H1 (cell line): ENCODE measurements at regions not wholly inside any gene's neighbourhood (a gene's known extent, or its start where the extent isn't known, plus 50 kb on each side); places are given as distances from the start of the nearest gene placed in this dataset.

Experiments used
- CTCF ChIA-PET: fragments of 300-600 bp; sonication (Branson Sonifier 250); formaldehyde crosslinking; loops from one replicate; lab custom pipeline; 2021; ENCODE audit not compliant: partially characterized antibody; lab: Charles Lee
- POLR2A ChIA-PET: fragments of 300-600 bp; sonication (Branson Sonifier 250); formaldehyde crosslinking; loops from one replicate; lab custom pipeline; 2021; ENCODE audit warnings: inconsistent platforms; ENCODE audit not compliant: partially characterized antibody; lab: Charles Lee
- DNase-seq, 2 experiments: peaks; one replicate each; pipeline versions ENCODE4 v3.0.0 to v3.0.0-alpha.2; 2010 to 2022; ENCODE audit warnings: low spot score in 2 of 2, low read depth in 1 of 2, mixed read lengths in 1 of 2
- FAIRE-seq: peaks from 2 replicates; lab custom pipeline; 2011; peaks lifted over from hg19 to GRCh38; lab: Jason Lieb, UNC
- H2AFZ ChIP-seq: 2 replicates; pipeline ENCODE4 v1.8.1; 2012; ENCODE audit warnings: low read length, inconsistent platforms
- H2AK5ac ChIP-seq: 2 replicates; pipeline ENCODE4 v1.6.1; 2013; ENCODE audit warnings: low read depth, low read length
- H2BK120ac ChIP-seq: replicated peaks from 2 replicates; pipeline ENCODE3; 2013; ENCODE audit warnings: low read depth, low read length, inconsistent platforms
- H2BK12ac ChIP-seq: 2 replicates; pipeline ENCODE4 v1.6.1; 2013; ENCODE audit warnings: low read depth, low read length
- H2BK15ac ChIP-seq: 2 replicates; pipeline ENCODE4 v1.6.1; 2013; ENCODE audit warnings: low read length
- H2BK20ac ChIP-seq: 2 replicates; pipeline ENCODE4 v1.6.1; 2013; ENCODE audit warnings: low read length
- H2BK5ac ChIP-seq: 2 replicates; pipeline ENCODE4 v1.6.1; 2013; ENCODE audit warnings: low read depth, low read length
- H3K14ac ChIP-seq: 2 replicates; pipeline ENCODE4 v1.6.1; 2013; ENCODE audit warnings: inconsistent platforms; ENCODE audit not compliant: insufficient read length
- H3K18ac ChIP-seq: 2 replicates; pipeline ENCODE4 v1.6.1; 2013; ENCODE audit warnings: low read length; ENCODE audit errors: extremely low read depth
- H3K23ac ChIP-seq: 2 replicates; pipeline ENCODE4 v1.6.1; 2013; ENCODE audit warnings: inconsistent platforms; ENCODE audit not compliant: insufficient read length
- H3K23me2 ChIP-seq: 2 replicates; pipeline ENCODE4 v1.6.1; 2013; ENCODE audit warnings: low read depth, low read length
- H3K27ac ChIP-seq: 2 replicates; pipeline ENCODE4 v1.6.1; 2011; ENCODE audit warnings: low read depth, low read length, inconsistent platforms
- H3K27me3 ChIP-seq, 4 experiments: replicated peaks in 1 of 4; 1 replicate in 1 of 4; 2 replicates in 3 of 4; pipeline versions ENCODE4 v1.6.1 to v1.8.1; 2011 to 2013; ENCODE audit warnings: low read length in 3 of 4, mild to moderate bottlenecking in 3 of 4, inconsistent platforms in 2 of 4, mixed read lengths in 2 of 4, moderate library complexity in 1 of 4; ENCODE audit not compliant: control insufficient read depth in 3 of 4, insufficient read depth in 3 of 4; ENCODE audit errors: extremely low read depth in 1 of 4
- H3K36me3 ChIP-seq, 4 experiments: 2 replicates each; pipeline versions ENCODE4 v1.6.1 to v1.8.1; 2011 to 2013; ENCODE audit warnings: mild to moderate bottlenecking in 4 of 4, low read length in 3 of 4, moderate library complexity in 2 of 4, control low read depth in 1 of 4, inconsistent platforms in 1 of 4; ENCODE audit not compliant: insufficient read depth in 4 of 4, control insufficient read depth in 2 of 4
- H3K4ac ChIP-seq: replicated peaks from 2 replicates; pipeline ENCODE3; 2013; ENCODE audit warnings: low read length, low read depth, mixed read lengths, inconsistent platforms; ENCODE audit not compliant: insufficient read length
- H3K4me1 ChIP-seq, 4 experiments: replicated peaks in 1 of 4; 1 replicate in 1 of 4; 2 replicates in 3 of 4; pipeline versions ENCODE4 v1.6.1 to v1.8.1; 2011 to 2013; ENCODE audit warnings: low read length in 3 of 4, inconsistent platforms in 2 of 4, mixed read lengths in 1 of 4; ENCODE audit not compliant: insufficient read depth in 4 of 4, control insufficient read depth in 3 of 4
- H3K4me2 ChIP-seq, 2 experiments: 2 replicates each; pipeline versions ENCODE4 v1.6.1 to v1.8.1; 2011 to 2013; ENCODE audit warnings: low read depth in 2 of 2, low read length in 2 of 2, control low read depth in 1 of 2, inconsistent platforms in 1 of 2, mild to moderate bottlenecking in 1 of 2; ENCODE audit not compliant: insufficient read depth in 1 of 2
- H3K4me3 ChIP-seq, 4 experiments: fragments of 200-600, 300-600 bp in 1 of 4; sonication (generic), shearing (Covaris generic), sonication (Bioruptor Twin) in 1 of 4; 2 replicates each; pipeline versions ENCODE4 v1.5.1 to v1.8.1; 2011 to 2016; ENCODE audit warnings: low read length in 4 of 4, low read depth in 3 of 4, control low read depth in 2 of 4, inconsistent platforms in 2 of 4, mild to moderate bottlenecking in 2 of 4, mixed read lengths in 1 of 4, moderate library complexity in 1 of 4; ENCODE audit not compliant: insufficient read depth in 2 of 4; ENCODE audit errors: extremely low read depth in 1 of 4
- H3K56ac ChIP-seq: replicated peaks from 2 replicates; pipeline ENCODE3; 2013; ENCODE audit warnings: low read depth, mild to moderate bottlenecking, mixed read lengths, low read length, inconsistent platforms; ENCODE audit not compliant: insufficient read length
- H3K79me1 ChIP-seq: 2 replicates; pipeline ENCODE4 v1.6.1; 2013; ENCODE audit warnings: low read depth, low read length, control low read depth
- H3K79me2 ChIP-seq, 2 experiments: 2 replicates each; pipeline versions ENCODE4 v1.6.1 to v1.8.1; 2012 to 2013; ENCODE audit warnings: low read length in 2 of 2, mild to moderate bottlenecking in 2 of 2, inconsistent platforms in 1 of 2; ENCODE audit not compliant: insufficient read depth in 2 of 2, control insufficient read depth in 1 of 2
- H3K9ac ChIP-seq, 4 experiments: replicated peaks in 1 of 4; 1 replicate in 1 of 4; 2 replicates in 3 of 4; pipeline versions ENCODE4 v1.6.1 to v1.8.1; 2011 to 2013; ENCODE audit warnings: low read depth in 3 of 4, low read length in 3 of 4, control low read depth in 2 of 4, mild to moderate bottlenecking in 2 of 4, moderate library complexity in 2 of 4, inconsistent platforms in 1 of 4; ENCODE audit errors: extremely low read depth in 1 of 4
- H3K9me3 ChIP-seq, 2 experiments: 2 replicates each; pipeline versions ENCODE4 v1.6.1 to v1.8.1; 2012 to 2013; ENCODE audit warnings: mild to moderate bottlenecking in 2 of 2, moderate library complexity in 2 of 2, control low read depth in 1 of 2, inconsistent platforms in 1 of 2, low read depth in 1 of 2, low read length in 1 of 2, mixed read lengths in 1 of 2; ENCODE audit not compliant: insufficient read depth in 2 of 2
- H4K20me1 ChIP-seq, 2 experiments: replicated peaks in 1 of 2; 2 replicates each; pipeline versions ENCODE3 to v1.8.1; 2011 to 2013; ENCODE audit warnings: inconsistent platforms in 2 of 2, low read length in 2 of 2, mild to moderate bottlenecking in 1 of 2; ENCODE audit not compliant: insufficient read depth in 2 of 2, control insufficient read depth in 1 of 2
- H4K5ac ChIP-seq: 2 replicates; pipeline ENCODE4 v1.6.1; 2013; ENCODE audit warnings: low read length, low read depth, mixed read lengths, inconsistent platforms; ENCODE audit not compliant: insufficient read length
- H4K8ac ChIP-seq: 2 replicates; pipeline ENCODE4 v1.8.0; 2013; ENCODE audit warnings: mild to moderate bottlenecking, moderate library complexity, low read length, inconsistent platforms; ENCODE audit not compliant: insufficient read depth; ENCODE audit errors: extremely low read depth
- H4K91ac ChIP-seq: replicated peaks from 2 replicates; pipeline ENCODE3; 2013; ENCODE audit warnings: low read length, mixed read lengths, inconsistent platforms; ENCODE audit not compliant: insufficient read length
- MAX ChIP-seq: IDR thresholded peaks from 2 replicates; pipeline ENCODE4 v1.6.1; 2012; ENCODE audit warnings: inconsistent platforms
- WGBS, 2 experiments: shearing (Covaris generic) in 1 of 2; methylation state at CpG; one replicate each; pipeline versions ENCODE4 v1.1.6 to v1.1.7; 2013 to 2015; ENCODE audit warnings: low lambda C conversion rate in 2 of 2, mixed read lengths in 2 of 2, inconsistent platforms in 1 of 2, low coverage in 1 of 2, missing lambda C conversion rate in 1 of 2; ENCODE audit not compliant: insufficient replicate concordance in 2 of 2, insufficient coverage in 1 of 2, insufficient read length in 1 of 2; ENCODE audit errors: extremely low coverage in 1 of 2, missing lambda C conversion rate in 1 of 2; 5-methylcytosine and 5-hydroxymethylcytosine counted together

- no peak for FAIRE-seq
- Histone ChIP-seq H2BK15ac (no peak overlapping the region), H2BK20ac (no peak overlapping the region), H2AFZ (peak overlapping the region; percentile 59), H2BK5ac (no peak overlapping the region), H2AK5ac (no peak overlapping the region), H4K20me1 (no peaks in the 10 kb centered on the region), H3K36me3 (no peaks in the 10 kb centered on the region), H3K23ac (no peak overlapping the region), H3K27ac (no peak overlapping the region), H3K79me1 (no peaks in the 10 kb centered on the region), H3K9me3 (no peaks in the 10 kb centered on the region), H4K91ac (no peak overlapping the region), H3K23me2 (no peaks in the 10 kb centered on the region), H3K79me2 (no peaks in the 10 kb centered on the region), H3K4me3 (no peak overlapping the region), H3K14ac (no peak overlapping the region), H3K56ac (no peak overlapping the region), H4K8ac (no peak overlapping the region), H3K4ac (no peak overlapping the region), H2BK12ac (no peak overlapping the region), H3K27me3 (no peaks in the 10 kb centered on the region), H3K4me2 (no peak overlapping the region), H3K18ac (no peak overlapping the region), H4K5ac (no peak overlapping the region), H3K9ac (no peak overlapping the region), H3K4me1 (peaks cover 3 to 20% (median 16%) of the 10 kb centered on the region in 4 experiments; a peak in 5 of 7 replicates), H2BK120ac (no peak overlapping the region)
- no peak for DNase-seq
- 79% methylated on average over 2 of the region's 2 CpGs; no CpG with 5 or more reads in 1 of the 2 experiments for WGBS, 2 experiments
- POLR2A ChIA-PET = no interaction called here
- CTCF ChIA-PET = interaction anchor here (1.0 to 1.2 kb wide), 3 partner anchors 9 to 238 kb away, joined by 3 read pairs; no protein-coding TSS in a partner anchor
- no peak for TF ChIP-seq MAX
Measured at GRCh38 chr6:113669606-113670005, 187.5 kb upstream of the MARCKS start.
